ENCODE measurements at regions not wholly inside any gene's neighbourhood (a gene's known extent, or its start where the extent isn't known, plus 50 kb on each side); places are given as distances from the start of the nearest gene placed in this dataset.

DNA sequence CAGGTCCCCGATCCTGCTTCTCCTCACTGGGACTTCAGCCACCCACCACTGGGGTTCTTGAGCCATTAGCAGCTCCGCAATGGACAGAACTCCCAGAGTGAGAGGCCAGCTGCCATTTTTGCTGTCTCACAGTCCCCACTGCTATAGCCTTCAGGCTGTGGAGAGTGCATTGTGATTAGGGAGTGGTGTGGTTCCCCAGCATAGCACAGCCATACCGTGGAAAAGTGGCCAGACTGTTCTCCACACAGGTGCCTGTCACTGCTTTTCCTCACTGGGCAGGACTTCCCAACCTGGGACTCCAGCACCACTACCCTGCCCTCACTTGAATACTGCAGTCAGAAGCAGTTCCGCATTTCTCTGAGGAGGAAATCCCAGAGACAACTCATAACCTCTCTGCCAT lies 270.3 kb upstream of the DCBLD2 start:
- H3K36me3 ChIP-seq = no peaks in the 10 kb centered on the region
- H3K9me3 ChIP-seq = no peaks in the 10 kb centered on the region
- 100% methylated on average over 2 of the region's 4 CpGs; no CpG with 5 or more reads in 1 of the 2 donors for WGBS, 2 donors (ENCODE audit: low coverage in 1 of 2)
- ATAC-seq = no peak
- TF ChIP-seq EP300 (IDR thresholded peaks at IDR 0.05) (no peak), POLR2A (IDR thresholded peaks at IDR 0.05) (no peak), POLR2AphosphoS5 (IDR thresholded peaks at IDR 0.05) (no peak)
- TF ChIP-seq, protein P1, sequence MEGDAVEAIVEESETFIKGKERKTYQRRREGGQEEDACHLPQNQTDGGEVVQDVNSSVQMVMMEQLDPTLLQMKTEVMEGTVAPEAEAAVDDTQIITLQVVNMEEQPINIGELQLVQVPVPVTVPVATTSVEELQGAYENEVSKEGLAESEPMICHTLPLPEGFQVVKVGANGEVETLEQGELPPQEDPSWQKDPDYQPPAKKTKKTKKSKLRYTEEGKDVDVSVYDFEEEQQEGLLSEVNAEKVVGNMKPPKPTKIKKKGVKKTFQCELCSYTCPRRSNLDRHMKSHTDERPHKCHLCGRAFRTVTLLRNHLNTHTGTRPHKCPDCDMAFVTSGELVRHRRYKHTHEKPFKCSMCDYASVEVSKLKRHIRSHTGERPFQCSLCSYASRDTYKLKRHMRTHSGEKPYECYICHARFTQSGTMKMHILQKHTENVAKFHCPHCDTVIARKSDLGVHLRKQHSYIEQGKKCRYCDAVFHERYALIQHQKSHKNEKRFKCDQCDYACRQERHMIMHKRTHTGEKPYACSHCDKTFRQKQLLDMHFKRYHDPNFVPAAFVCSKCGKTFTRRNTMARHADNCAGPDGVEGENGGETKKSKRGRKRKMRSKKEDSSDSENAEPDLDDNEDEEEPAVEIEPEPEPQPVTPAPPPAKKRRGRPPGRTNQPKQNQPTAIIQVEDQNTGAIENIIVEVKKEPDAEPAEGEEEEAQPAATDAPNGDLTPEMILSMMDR (IDR thresholded peaks at IDR 0.05) = no peak
- H3K27me3 ChIP-seq = no peaks in the 10 kb centered on the region
- H3K4me3 ChIP-seq = no peak overlapping the region
- H3K4me1 ChIP-seq = peaks cover 0 to 7% (median 0%) of the 10 kb centered on the region in 3 donors
- H3K27ac ChIP-seq = no peak overlapping the region

GRCh38 chr3:99170867-99171517 lies 269.5 kb upstream of the DCBLD2 start:
- ATAC-seq = no peak
- Histone ChIP-seq H3K4me1 (no peaks in the 10 kb centered on the region), H3K27me3 (no peaks in the 10 kb centered on the region), H3K27ac (no peak overlapping the region), H3K36me3 (no peaks in the 10 kb centered on the region), H3K4me3 (no peak overlapping the region), H3K9me3 (no peaks in the 10 kb centered on the region)
- no peak for TF ChIP-seq POLR2A (IDR thresholded peaks at IDR 0.05)
- WGBS, 2 donors (ENCODE audit: low coverage in 1 of 2) = 86 to 100% methylated on average over 4 to 5 of the region's 6 CpGs

- ATAC-seq = no peak
These were observed 265.6 kb upstream of the DCBLD2 start for GRCh38 chr3:99167071-99167470.

GRCh38 chr3:99163314-99163713 lies 261.8 kb upstream of the DCBLD2 start:
- TF ChIP-seq POLR2A (IDR thresholded peaks at IDR 0.05) = no peak
- TF ChIP-seq EP300 (IDR thresholded peaks at IDR 0.05) = no peak
- TF ChIP-seq, protein P1 (IDR thresholded peaks at IDR 0.05) = no peak
- no peak for TF ChIP-seq POLR2AphosphoS5 (IDR thresholded peaks at IDR 0.05)
- Histone ChIP-seq H3K27ac (no peak overlapping the region), H3K4me1 (no peaks in the 10 kb centered on the region), H3K9me3 (peaks cover 0 to 22% (median 0%) of the 10 kb centered on the region in 3 donors), H3K4me3 (no peak overlapping the region), H3K27me3 (no peaks in the 10 kb centered on the region), H3K36me3 (no peaks in the 10 kb centered on the region)
- 86 to 93% methylated on average over 1 to 2 of the region's 3 CpGs for WGBS, 2 donors (ENCODE audit: low coverage in 1 of 2)
- ATAC-seq = no peak

More at GRCh38 chr3:99167071-99167470, 265.6 kb upstream of the DCBLD2 start:
- H3K36me3 ChIP-seq = no peaks in the 10 kb centered on the region
- H3K27ac ChIP-seq = no peak overlapping the region
- TF ChIP-seq POLR2AphosphoS5 (IDR thresholded peaks at IDR 0.05) (no peak), EP300 (IDR thresholded peaks at IDR 0.05) (no peak), POLR2A (IDR thresholded peaks at IDR 0.05) (no peak)
- no peaks in the 10 kb centered on the region for H3K4me1 ChIP-seq
- no peaks in the 10 kb centered on the region for H3K27me3 ChIP-seq
- H3K9me3 ChIP-seq = no peaks in the 10 kb centered on the region
- no peak overlapping the region for H3K4me3 ChIP-seq

DNA sequence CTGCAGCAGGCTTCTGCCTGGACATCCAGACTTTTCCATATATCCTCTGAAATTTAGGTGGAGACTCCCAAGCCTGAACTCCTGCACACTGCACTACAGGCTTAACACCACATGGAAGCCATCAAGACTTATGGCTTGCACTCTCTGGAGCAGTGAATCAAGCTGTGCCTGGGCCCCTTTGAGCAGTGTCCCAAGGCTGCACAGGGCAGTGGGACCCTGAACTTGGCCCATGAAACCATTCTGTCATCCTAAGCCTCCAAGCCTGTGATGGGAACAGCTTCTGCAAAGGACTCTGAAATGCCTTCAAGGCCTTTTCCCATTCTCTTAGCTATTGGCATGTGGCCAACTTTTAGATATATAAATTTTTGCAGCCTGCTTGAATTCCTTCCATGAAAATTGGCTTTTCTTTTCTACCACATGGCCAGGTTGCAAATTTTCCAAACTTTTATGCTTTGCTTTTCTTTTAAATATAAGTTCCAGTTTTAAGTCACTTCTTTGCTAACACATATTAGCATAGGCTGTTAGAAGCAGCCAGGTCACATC lies 257.8 kb upstream of the DCBLD2 start:
- no peak overlapping the region for H3K4me3 ChIP-seq
- no peaks in the 10 kb centered on the region for H3K36me3 ChIP-seq
- H3K27ac ChIP-seq = no peak overlapping the region
- ATAC-seq = no peak
- H3K4me1 ChIP-seq = no peaks in the 10 kb centered on the region
- TF ChIP-seq POLR2A (IDR thresholded peaks at IDR 0.05) = no peak
- no peak for TF ChIP-seq EP300 (IDR thresholded peaks at IDR 0.05)
- TF ChIP-seq POLR2AphosphoS5 (IDR thresholded peaks at IDR 0.05) = no peak
- TF ChIP-seq, protein P1 (IDR thresholded peaks at IDR 0.05) = no peak
- no peaks in the 10 kb centered on the region for H3K27me3 ChIP-seq
- peaks cover 0 to 35% (median 0%) of the 10 kb centered on the region in 3 donors for H3K9me3 ChIP-seq

- no peak for ATAC-seq
- Histone ChIP-seq H3K4me1 (no peaks in the 10 kb centered on the region), H3K4me3 (no peak overlapping the region), H3K9me3 (no peaks in the 10 kb centered on the region), H3K27ac (no peak overlapping the region), H3K27me3 (no peaks in the 10 kb centered on the region), H3K36me3 (no peaks in the 10 kb centered on the region)
- TF ChIP-seq EP300 (IDR thresholded peaks at IDR 0.05) (no peak), POLR2AphosphoS5 (IDR thresholded peaks at IDR 0.05) (no peak), POLR2A (IDR thresholded peaks at IDR 0.05) (no peak)
- TF ChIP-seq, protein P1 (IDR thresholded peaks at IDR 0.05) = no peak
- 43 to 75% methylated on average over 1 of the region's 1 CpG for WGBS, 2 donors (ENCODE audit: low coverage in 1 of 2)
These were observed 243.5 kb upstream of the DCBLD2 start for GRCh38 chr3:99145031-99145430.

Data from gastroesophageal sphincter (tissue), 4 donors.